Karpas-422 (cell line): ENCODE measurements at regions not wholly inside any gene's neighbourhood (a gene's known extent, or its start where the extent isn't known, plus 50 kb on each side); places are given as distances from the start of the nearest gene placed in this dataset.

Source experiments
- DNase-seq: peaks from one replicate; pipeline ENCODE4 v3.0.0-alpha.2; 2015
- H2AFZ ChIP-seq: fragments of 200-600 bp; sonication (generic); 2 replicates; pipeline ENCODE4 v1.6.1; 2014; ENCODE audit warnings: antibody characterized with exemption, low read length, mixed read lengths
- H3K27ac ChIP-seq: fragments of 200-600 bp; sonication (generic); 2 replicates; pipeline ENCODE4 v1.5.1; 2014; ENCODE audit warnings: mild to moderate bottlenecking, low read length, moderate library complexity
- H3K27me3 ChIP-seq: fragments of 200-600 bp; sonication (generic); 2 replicates; pipeline ENCODE4 v1.6.1; 2014; ENCODE audit warnings: low read length, mixed read lengths
- H3K36me3 ChIP-seq: fragments of 200-600 bp; sonication (generic); 2 replicates; pipeline ENCODE4 v1.6.1; 2014; ENCODE audit warnings: low read length, mixed read lengths; ENCODE audit not compliant: insufficient read depth
- H3K4me1 ChIP-seq: fragments of 200-600 bp; sonication (generic); 2 replicates; pipeline ENCODE4 v1.6.1; 2014; ENCODE audit warnings: mild to moderate bottlenecking, low read length, mixed read lengths
- H3K4me2 ChIP-seq: fragments of 200-600 bp; sonication (generic); 2 replicates; pipeline ENCODE4 v1.6.1; 2014; ENCODE audit warnings: low read length, low read depth, mild to moderate bottlenecking; ENCODE audit not compliant: poor library complexity, severe bottlenecking
- H3K4me3 ChIP-seq: fragments of 200-600 bp; sonication (generic); 2 replicates; pipeline ENCODE4 v1.5.1; 2014; ENCODE audit warnings: mild to moderate bottlenecking, antibody characterized with exemption, low read length, mixed read lengths
- H3K79me2 ChIP-seq: fragments of 200-600 bp; sonication (generic); 2 replicates; pipeline ENCODE4 v1.6.1; 2014; ENCODE audit warnings: mild to moderate bottlenecking, low read length, mixed read lengths
- H3K9ac ChIP-seq: fragments of 200-600 bp; sonication (generic); 2 replicates; pipeline ENCODE4 v1.6.0; 2014; ENCODE audit warnings: low read length
- H3K9me2 ChIP-seq: fragments of 200-600 bp; sonication (generic), shearing (Covaris generic); replicated peaks from 2 replicates; pipeline ENCODE4 v1.6.0; 2014; ENCODE audit warnings: mild to moderate bottlenecking, low read length, moderate library complexity; ENCODE audit not compliant: insufficient read depth
- H3K9me3 ChIP-seq: fragments of 300-700, 200-600 bp; sonication (generic); 2 replicates; pipeline ENCODE4 v1.6.1; 2014; ENCODE audit warnings: low read length, mixed read lengths
- H4K20me1 ChIP-seq: fragments of 200-600 bp; sonication (generic); 2 replicates; pipeline ENCODE4 v1.6.1; 2014; ENCODE audit warnings: mild to moderate bottlenecking, antibody characterized with exemption, low read length, low read depth; ENCODE audit not compliant: insufficient read depth

DNA sequence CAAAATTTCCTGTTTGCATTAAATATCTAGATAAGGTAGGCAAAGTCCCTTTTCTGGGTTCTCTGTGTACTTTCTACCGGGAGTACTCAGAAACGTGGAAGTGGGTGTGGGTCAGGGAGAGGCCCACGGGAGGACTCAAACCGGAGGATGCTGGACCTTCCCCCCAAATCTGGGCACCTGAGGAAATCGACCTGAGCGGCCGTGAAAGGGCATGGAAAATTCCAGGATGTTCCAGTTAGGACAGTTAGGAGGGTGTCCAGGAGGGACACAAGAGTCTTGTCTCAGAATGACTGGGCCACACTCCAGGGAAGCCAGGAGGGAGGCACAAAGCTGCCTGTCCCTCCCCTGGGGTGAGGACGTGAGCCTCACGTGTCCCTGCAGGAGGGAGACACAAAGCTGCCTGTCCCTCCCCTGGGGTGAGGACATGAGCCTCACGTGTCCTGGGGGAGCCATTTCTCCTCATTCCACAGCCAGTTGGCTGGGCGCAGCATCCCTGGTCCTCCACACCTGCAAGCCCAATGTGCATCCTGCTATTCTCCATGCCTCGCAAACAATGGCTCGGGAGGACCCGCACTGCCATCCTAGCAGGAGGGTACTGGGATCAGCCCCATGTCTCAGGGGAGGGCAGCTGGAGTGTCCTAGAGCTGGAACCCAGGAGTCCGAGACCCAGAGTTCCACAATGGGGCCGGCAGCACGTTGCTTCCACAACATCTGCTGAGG lies 190.5 kb upstream of the PPP2R2D start:
- Histone ChIP-seq H2AFZ (no peak overlapping the region), H3K9me2 (no peaks in the 10 kb centered on the region), H3K36me3 (no peaks in the 10 kb centered on the region), H3K9me3 (peaks cover 2% of the 10 kb centered on the region; the same call in 1 of the 2 replicates), H3K27ac (no peak overlapping the region), H3K4me1 (no peaks in the 10 kb centered on the region), H3K79me2 (no peaks in the 10 kb centered on the region), H4K20me1 (no peaks in the 10 kb centered on the region), H3K27me3 (no peaks in the 10 kb centered on the region; the same call in 1 of the 2 replicates), H3K4me3 (no peak overlapping the region), H3K9ac (no peak overlapping the region), H3K4me2 (no peak overlapping the region)
- no peak for DNase-seq

GRCh38 chr10:131722121-131722520 lies 178.7 kb upstream of the PPP2R2D start:
- H3K4me1 ChIP-seq = no peaks in the 10 kb centered on the region
- no peaks in the 10 kb centered on the region for H3K9me2 ChIP-seq
- no peak overlapping the region for H2AFZ ChIP-seq
- no peaks in the 10 kb centered on the region for H3K9me3 ChIP-seq
- no peaks in the 10 kb centered on the region for H3K27me3 ChIP-seq
- H3K4me2 ChIP-seq = no peak overlapping the region
- H3K4me3 ChIP-seq = no peak overlapping the region
- no peaks in the 10 kb centered on the region for H3K79me2 ChIP-seq
- no peaks in the 10 kb centered on the region for H4K20me1 ChIP-seq
- no peak overlapping the region for H3K9ac ChIP-seq
- H3K27ac ChIP-seq = no peak overlapping the region
- no peaks in the 10 kb centered on the region for H3K36me3 ChIP-seq
- no peak for DNase-seq

GRCh38 chr10:131722525-131723264 lies 178.1 kb upstream of the PPP2R2D start:
- Histone ChIP-seq H2AFZ (no peak overlapping the region), H3K27me3 (no peaks in the 10 kb centered on the region), H3K79me2 (no peaks in the 10 kb centered on the region), H3K4me2 (no peak overlapping the region), H3K9me3 (no peaks in the 10 kb centered on the region), H4K20me1 (no peaks in the 10 kb centered on the region), H3K36me3 (no peaks in the 10 kb centered on the region), H3K9ac (no peak overlapping the region), H3K4me1 (no peaks in the 10 kb centered on the region), H3K9me2 (no peaks in the 10 kb centered on the region), H3K27ac (no peak overlapping the region), H3K4me3 (no peak overlapping the region)
- no peak for DNase-seq

DNA sequence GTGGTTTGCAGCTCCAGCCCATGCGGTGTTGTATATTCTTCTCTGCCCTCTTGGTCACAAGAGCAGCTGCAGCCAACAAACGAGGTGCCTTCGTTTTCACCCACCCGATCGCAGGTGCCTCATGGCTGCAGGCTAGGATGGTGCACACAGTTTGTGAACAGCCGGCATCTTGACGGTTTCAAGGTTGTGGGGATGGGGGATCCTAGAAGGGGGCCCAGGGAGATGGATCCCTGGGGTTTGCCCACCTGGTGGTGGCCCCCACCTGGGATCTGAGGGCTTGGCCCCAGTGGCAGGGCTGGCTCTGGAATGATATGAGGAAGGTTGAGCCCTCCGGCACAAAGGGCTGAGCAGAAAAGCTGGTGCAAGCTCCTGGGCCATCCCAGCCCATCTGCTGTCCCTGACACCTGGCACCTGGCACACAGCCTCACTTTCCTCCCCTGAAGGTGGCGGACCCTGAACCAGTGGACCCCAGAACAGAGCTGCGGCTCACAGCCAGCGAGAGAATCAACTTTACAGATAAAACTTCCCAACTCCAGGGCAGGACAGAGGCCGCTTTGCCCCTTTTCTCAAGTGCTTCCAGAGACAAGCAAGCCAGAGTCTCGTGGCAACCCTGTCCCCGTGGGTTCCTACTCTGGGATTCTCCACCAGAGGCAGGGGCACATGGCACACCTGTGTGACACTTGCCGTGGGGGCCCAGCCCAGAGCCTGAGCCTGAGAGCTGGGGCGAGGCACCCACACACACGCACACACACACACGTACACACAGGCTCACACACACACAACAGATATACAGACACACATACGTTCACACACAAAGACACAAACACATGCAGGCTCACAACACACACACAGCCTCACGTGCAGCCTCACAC lies 177.3 kb upstream of the PPP2R2D start:
- Histone ChIP-seq H2AFZ (no peak overlapping the region), H3K4me2 (no peak overlapping the region), H3K27ac (no peak overlapping the region), H3K27me3 (no peaks in the 10 kb centered on the region), H3K4me1 (no peaks in the 10 kb centered on the region), H3K9me2 (no peaks in the 10 kb centered on the region), H3K9me3 (no peaks in the 10 kb centered on the region), H3K79me2 (no peaks in the 10 kb centered on the region), H4K20me1 (no peaks in the 10 kb centered on the region), H3K36me3 (no peaks in the 10 kb centered on the region), H3K4me3 (no peak overlapping the region), H3K9ac (no peak overlapping the region)
- DNase-seq = no peak

DNA sequence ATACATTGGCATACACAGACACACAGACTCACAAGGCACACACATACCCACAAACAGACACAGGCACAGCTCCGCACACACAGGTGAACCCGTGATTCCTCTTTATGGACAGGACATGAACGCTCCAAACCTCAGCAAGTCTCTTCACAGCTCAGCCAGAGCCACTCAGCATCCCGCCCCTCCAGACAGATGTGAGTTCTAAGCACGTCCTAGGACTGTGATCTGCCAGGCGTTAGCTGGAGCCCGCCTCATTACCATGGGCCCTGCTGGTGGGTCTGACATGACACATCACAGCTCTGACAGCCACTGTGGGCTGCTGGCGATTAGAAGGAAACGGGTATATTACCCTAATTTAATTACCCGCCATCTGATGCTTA lies 176.7 kb upstream of the PPP2R2D start:
- H3K9me2 ChIP-seq = no peaks in the 10 kb centered on the region
- DNase-seq = no peak
- H4K20me1 ChIP-seq = no peaks in the 10 kb centered on the region
- no peak overlapping the region for H3K4me2 ChIP-seq
- no peak overlapping the region for H3K9ac ChIP-seq
- H3K9me3 ChIP-seq = no peaks in the 10 kb centered on the region
- no peaks in the 10 kb centered on the region for H3K79me2 ChIP-seq
- H3K4me3 ChIP-seq = no peak overlapping the region
- no peak overlapping the region for H3K27ac ChIP-seq
- H3K36me3 ChIP-seq = no peaks in the 10 kb centered on the region
- H2AFZ ChIP-seq = no peak overlapping the region
- no peaks in the 10 kb centered on the region for H3K27me3 ChIP-seq
- no peaks in the 10 kb centered on the region for H3K4me1 ChIP-seq

GRCh38 chr10:131724891-131725580 lies 175.8 kb upstream of the PPP2R2D start:
- DNase-seq = no peak
- Histone ChIP-seq H3K9me3 (no peaks in the 10 kb centered on the region), H4K20me1 (no peaks in the 10 kb centered on the region), H3K9me2 (no peaks in the 10 kb centered on the region), H3K4me2 (no peak overlapping the region), H3K27ac (no peak overlapping the region), H3K36me3 (no peaks in the 10 kb centered on the region), H3K79me2 (no peaks in the 10 kb centered on the region), H3K27me3 (no peaks in the 10 kb centered on the region), H3K9ac (no peak overlapping the region), H3K4me1 (no peaks in the 10 kb centered on the region), H2AFZ (no peak overlapping the region), H3K4me3 (no peak overlapping the region)

- H3K79me2 ChIP-seq = no peaks in the 10 kb centered on the region
- no peaks in the 10 kb centered on the region for H3K4me1 ChIP-seq
- no peaks in the 10 kb centered on the region for H3K36me3 ChIP-seq
- no peaks in the 10 kb centered on the region for H3K27me3 ChIP-seq
- H3K27ac ChIP-seq = no peak overlapping the region
- H3K9me3 ChIP-seq = no peaks in the 10 kb centered on the region
- no peaks in the 10 kb centered on the region for H3K9me2 ChIP-seq
- no peak for DNase-seq
- no peak overlapping the region for H3K4me3 ChIP-seq
- H3K9ac ChIP-seq = no peak overlapping the region
- no peak overlapping the region for H3K4me2 ChIP-seq
- no peaks in the 10 kb centered on the region for H4K20me1 ChIP-seq
- no peak overlapping the region for H2AFZ ChIP-seq
Observed at GRCh38 chr10:131725581-131726069, 175.2 kb upstream of the PPP2R2D start.
